GM12865 (cell line): ENCODE measurements at regions not wholly inside any gene's neighbourhood (a gene's known extent, or its start where the extent isn't known, plus 50 kb on each side); places are given as distances from the start of the nearest gene placed in this dataset.

Experiments used
- DNase-seq: peaks from one replicate; pipeline ENCODE4 v3.0.0; 2010; ENCODE audit warnings: low read depth
- H3K4me3 ChIP-seq: 2 replicates; pipeline ENCODE4 v1.5.1; 2011; ENCODE audit warnings: mild to moderate bottlenecking, low read depth, low read length, control low read depth
- CTCF ChIP-seq: IDR thresholded peaks from 2 replicates; pipeline ENCODE4 v1.5.1; 2011; ENCODE audit warnings: low read length, control low read depth, low read depth, inconsistent platforms; ENCODE audit not compliant: insufficient read depth; ENCODE audit errors: missing control alignments

DNA sequence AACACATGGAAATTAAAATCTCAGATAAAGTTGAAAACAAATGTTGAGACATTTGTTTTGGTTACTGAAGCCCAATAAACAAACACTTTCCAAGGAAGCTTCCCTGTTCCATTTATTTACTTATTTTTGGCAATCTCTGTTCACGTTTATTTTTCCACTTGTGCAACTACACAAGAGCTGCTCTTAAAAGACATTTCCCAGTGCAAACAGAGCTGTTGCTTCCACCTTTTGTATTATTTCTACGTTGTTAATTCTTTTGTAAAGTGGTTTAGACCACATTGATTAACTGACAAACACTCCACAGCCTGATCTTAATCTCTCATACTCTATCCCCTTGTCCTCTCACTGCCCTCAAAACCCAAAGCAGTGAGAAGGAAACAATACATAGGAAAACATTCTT, 757.6 kb downstream of the LIG4 start:
- no peak for DNase-seq
- H3K4me3 ChIP-seq = no peak overlapping the region
- no peak for TF ChIP-seq CTCF

DNA sequence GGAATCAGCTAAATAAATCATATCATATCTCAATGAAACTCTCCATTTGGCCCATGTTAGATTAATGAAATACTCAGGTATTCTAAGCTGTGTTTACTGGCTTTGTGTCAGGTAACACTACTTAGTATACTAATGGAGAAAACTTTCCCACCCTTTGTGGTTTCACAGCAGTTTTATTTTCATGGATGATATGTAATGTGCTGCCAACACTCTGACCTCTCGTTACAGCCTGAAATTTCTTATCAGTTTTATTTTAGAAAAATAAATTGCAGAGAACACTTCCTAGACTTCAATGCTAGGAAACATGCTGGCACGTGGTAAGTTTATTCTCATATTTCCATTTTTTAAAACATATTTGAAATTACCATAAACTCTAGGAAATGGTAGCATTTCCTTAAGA, 758.9 kb downstream of the LIG4 start:
- TF ChIP-seq CTCF = no peak
- no peak overlapping the region for H3K4me3 ChIP-seq
- no peak for DNase-seq

- DNase-seq = no peak
- no peak overlapping the region for H3K4me3 ChIP-seq
- no peak for TF ChIP-seq CTCF
Observed at GRCh38 chr13:107452833-107453232, 762.5 kb downstream of the LIG4 start.

DNA sequence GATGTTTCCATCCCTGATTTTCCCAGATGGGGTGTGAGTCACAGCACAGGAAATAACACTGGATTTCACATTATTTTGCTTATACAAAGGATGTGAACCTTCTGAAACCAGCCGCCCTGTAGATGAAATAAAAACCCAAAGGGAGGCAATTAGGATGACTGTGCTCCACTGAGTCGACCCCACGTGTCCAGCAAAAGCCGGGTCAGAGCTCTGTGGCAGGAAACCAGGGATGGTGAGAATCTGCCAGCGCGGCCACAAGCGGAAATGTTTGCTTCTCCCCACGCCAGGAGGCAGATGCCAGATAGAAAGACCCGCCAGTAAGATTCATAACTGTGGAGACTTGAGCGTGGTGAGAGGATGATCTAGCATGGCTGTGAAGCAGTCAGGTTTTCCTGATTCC, 764.4 kb downstream of the LIG4 start:
- no peak for TF ChIP-seq CTCF
- H3K4me3 ChIP-seq = no peak overlapping the region
- no peak for DNase-seq

GRCh38 chr13:107450431-107450830, 764.9 kb downstream of the LIG4 start:
- TF ChIP-seq CTCF = no peak
- no peak overlapping the region for H3K4me3 ChIP-seq
- DNase-seq = no peak

DNA sequence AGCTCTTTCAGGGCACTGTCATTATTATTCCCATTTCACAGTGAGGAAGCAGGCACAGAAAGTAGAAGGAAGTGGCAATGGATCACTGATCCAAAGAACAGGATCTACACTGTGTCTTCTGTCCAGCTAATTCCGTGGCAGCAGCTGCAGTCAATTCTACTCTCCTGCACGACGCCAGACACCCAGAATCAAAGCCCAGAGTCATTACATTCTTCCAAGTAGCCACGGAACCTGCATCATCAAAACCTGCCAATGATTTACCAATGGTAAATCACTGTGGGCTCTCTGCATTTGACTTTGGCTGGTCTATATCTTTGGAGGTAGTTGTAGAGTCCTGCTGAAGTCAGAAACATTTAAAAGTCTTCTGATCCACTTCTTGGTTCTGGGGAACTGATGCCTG, 767.7 kb downstream of the LIG4 start:
- no peak for DNase-seq
- no peak for TF ChIP-seq CTCF
- no peak overlapping the region for H3K4me3 ChIP-seq

- no peak overlapping the region for H3K4me3 ChIP-seq
- DNase-seq = no peak
- TF ChIP-seq CTCF = no peak
Observed at GRCh38 chr13:107441279-107441678, 774.1 kb downstream of the LIG4 start.
